H1 (cell line): ENCODE measurements at regions not wholly inside any gene's neighbourhood (a gene's known extent, or its start where the extent isn't known, plus 50 kb on each side); places are given as distances from the start of the nearest gene placed in this dataset.

Experiments used
- CTCF ChIA-PET: fragments of 300-600 bp; sonication (Branson Sonifier 250); formaldehyde crosslinking; loops from one replicate; lab custom pipeline; 2021; ENCODE audit not compliant: partially characterized antibody; lab: Charles Lee
- POLR2A ChIA-PET: fragments of 300-600 bp; sonication (Branson Sonifier 250); formaldehyde crosslinking; loops from one replicate; lab custom pipeline; 2021; ENCODE audit warnings: inconsistent platforms; ENCODE audit not compliant: partially characterized antibody; lab: Charles Lee
- DNase-seq, 2 experiments: peaks; one replicate each; pipeline versions ENCODE4 v3.0.0 to v3.0.0-alpha.2; 2010 to 2022; ENCODE audit warnings: low spot score in 2 of 2, low read depth in 1 of 2, mixed read lengths in 1 of 2
- FAIRE-seq: peaks from 2 replicates; lab custom pipeline; 2011; peaks lifted over from hg19 to GRCh38; lab: Jason Lieb, UNC
- H2AFZ ChIP-seq: 2 replicates; pipeline ENCODE4 v1.8.1; 2012; ENCODE audit warnings: low read length, inconsistent platforms
- H2AK5ac ChIP-seq: 2 replicates; pipeline ENCODE4 v1.6.1; 2013; ENCODE audit warnings: low read depth, low read length
- H2BK120ac ChIP-seq: replicated peaks from 2 replicates; pipeline ENCODE3; 2013; ENCODE audit warnings: low read depth, low read length, inconsistent platforms
- H2BK12ac ChIP-seq: 2 replicates; pipeline ENCODE4 v1.6.1; 2013; ENCODE audit warnings: low read depth, low read length
- H2BK15ac ChIP-seq: 2 replicates; pipeline ENCODE4 v1.6.1; 2013; ENCODE audit warnings: low read length
- H2BK20ac ChIP-seq: 2 replicates; pipeline ENCODE4 v1.6.1; 2013; ENCODE audit warnings: low read length
- H2BK5ac ChIP-seq: 2 replicates; pipeline ENCODE4 v1.6.1; 2013; ENCODE audit warnings: low read depth, low read length
- H3K14ac ChIP-seq: 2 replicates; pipeline ENCODE4 v1.6.1; 2013; ENCODE audit warnings: inconsistent platforms; ENCODE audit not compliant: insufficient read length
- H3K18ac ChIP-seq: 2 replicates; pipeline ENCODE4 v1.6.1; 2013; ENCODE audit warnings: low read length; ENCODE audit errors: extremely low read depth
- H3K23ac ChIP-seq: 2 replicates; pipeline ENCODE4 v1.6.1; 2013; ENCODE audit warnings: inconsistent platforms; ENCODE audit not compliant: insufficient read length
- H3K23me2 ChIP-seq: 2 replicates; pipeline ENCODE4 v1.6.1; 2013; ENCODE audit warnings: low read depth, low read length
- H3K27ac ChIP-seq: 2 replicates; pipeline ENCODE4 v1.6.1; 2011; ENCODE audit warnings: low read depth, low read length, inconsistent platforms
- H3K27me3 ChIP-seq, 4 experiments: replicated peaks in 1 of 4; 1 replicate in 1 of 4; 2 replicates in 3 of 4; pipeline versions ENCODE4 v1.6.1 to v1.8.1; 2011 to 2013; ENCODE audit warnings: low read length in 3 of 4, mild to moderate bottlenecking in 3 of 4, inconsistent platforms in 2 of 4, mixed read lengths in 2 of 4, moderate library complexity in 1 of 4; ENCODE audit not compliant: control insufficient read depth in 3 of 4, insufficient read depth in 3 of 4; ENCODE audit errors: extremely low read depth in 1 of 4
- H3K36me3 ChIP-seq, 4 experiments: 2 replicates each; pipeline versions ENCODE4 v1.6.1 to v1.8.1; 2011 to 2013; ENCODE audit warnings: mild to moderate bottlenecking in 4 of 4, low read length in 3 of 4, moderate library complexity in 2 of 4, control low read depth in 1 of 4, inconsistent platforms in 1 of 4; ENCODE audit not compliant: insufficient read depth in 4 of 4, control insufficient read depth in 2 of 4
- H3K4ac ChIP-seq: replicated peaks from 2 replicates; pipeline ENCODE3; 2013; ENCODE audit warnings: low read length, low read depth, mixed read lengths, inconsistent platforms; ENCODE audit not compliant: insufficient read length
- H3K4me1 ChIP-seq, 4 experiments: replicated peaks in 1 of 4; 1 replicate in 1 of 4; 2 replicates in 3 of 4; pipeline versions ENCODE4 v1.6.1 to v1.8.1; 2011 to 2013; ENCODE audit warnings: low read length in 3 of 4, inconsistent platforms in 2 of 4, mixed read lengths in 1 of 4; ENCODE audit not compliant: insufficient read depth in 4 of 4, control insufficient read depth in 3 of 4
- H3K4me2 ChIP-seq, 2 experiments: 2 replicates each; pipeline versions ENCODE4 v1.6.1 to v1.8.1; 2011 to 2013; ENCODE audit warnings: low read depth in 2 of 2, low read length in 2 of 2, control low read depth in 1 of 2, inconsistent platforms in 1 of 2, mild to moderate bottlenecking in 1 of 2; ENCODE audit not compliant: insufficient read depth in 1 of 2
- H3K4me3 ChIP-seq, 4 experiments: fragments of 200-600, 300-600 bp in 1 of 4; sonication (generic), shearing (Covaris generic), sonication (Bioruptor Twin) in 1 of 4; 2 replicates each; pipeline versions ENCODE4 v1.5.1 to v1.8.1; 2011 to 2016; ENCODE audit warnings: low read length in 4 of 4, low read depth in 3 of 4, control low read depth in 2 of 4, inconsistent platforms in 2 of 4, mild to moderate bottlenecking in 2 of 4, mixed read lengths in 1 of 4, moderate library complexity in 1 of 4; ENCODE audit not compliant: insufficient read depth in 2 of 4; ENCODE audit errors: extremely low read depth in 1 of 4
- H3K56ac ChIP-seq: replicated peaks from 2 replicates; pipeline ENCODE3; 2013; ENCODE audit warnings: low read depth, mild to moderate bottlenecking, mixed read lengths, low read length, inconsistent platforms; ENCODE audit not compliant: insufficient read length
- H3K79me1 ChIP-seq: 2 replicates; pipeline ENCODE4 v1.6.1; 2013; ENCODE audit warnings: low read depth, low read length, control low read depth
- H3K79me2 ChIP-seq, 2 experiments: 2 replicates each; pipeline versions ENCODE4 v1.6.1 to v1.8.1; 2012 to 2013; ENCODE audit warnings: low read length in 2 of 2, mild to moderate bottlenecking in 2 of 2, inconsistent platforms in 1 of 2; ENCODE audit not compliant: insufficient read depth in 2 of 2, control insufficient read depth in 1 of 2
- H3K9ac ChIP-seq, 4 experiments: replicated peaks in 1 of 4; 1 replicate in 1 of 4; 2 replicates in 3 of 4; pipeline versions ENCODE4 v1.6.1 to v1.8.1; 2011 to 2013; ENCODE audit warnings: low read depth in 3 of 4, low read length in 3 of 4, control low read depth in 2 of 4, mild to moderate bottlenecking in 2 of 4, moderate library complexity in 2 of 4, inconsistent platforms in 1 of 4; ENCODE audit errors: extremely low read depth in 1 of 4
- H3K9me3 ChIP-seq, 2 experiments: 2 replicates each; pipeline versions ENCODE4 v1.6.1 to v1.8.1; 2012 to 2013; ENCODE audit warnings: mild to moderate bottlenecking in 2 of 2, moderate library complexity in 2 of 2, control low read depth in 1 of 2, inconsistent platforms in 1 of 2, low read depth in 1 of 2, low read length in 1 of 2, mixed read lengths in 1 of 2; ENCODE audit not compliant: insufficient read depth in 2 of 2
- H4K20me1 ChIP-seq, 2 experiments: replicated peaks in 1 of 2; 2 replicates each; pipeline versions ENCODE3 to v1.8.1; 2011 to 2013; ENCODE audit warnings: inconsistent platforms in 2 of 2, low read length in 2 of 2, mild to moderate bottlenecking in 1 of 2; ENCODE audit not compliant: insufficient read depth in 2 of 2, control insufficient read depth in 1 of 2
- H4K5ac ChIP-seq: 2 replicates; pipeline ENCODE4 v1.6.1; 2013; ENCODE audit warnings: low read length, low read depth, mixed read lengths, inconsistent platforms; ENCODE audit not compliant: insufficient read length
- H4K8ac ChIP-seq: 2 replicates; pipeline ENCODE4 v1.8.0; 2013; ENCODE audit warnings: mild to moderate bottlenecking, moderate library complexity, low read length, inconsistent platforms; ENCODE audit not compliant: insufficient read depth; ENCODE audit errors: extremely low read depth
- H4K91ac ChIP-seq: replicated peaks from 2 replicates; pipeline ENCODE3; 2013; ENCODE audit warnings: low read length, mixed read lengths, inconsistent platforms; ENCODE audit not compliant: insufficient read length
- BRCA1 ChIP-seq: IDR thresholded peaks from 2 replicates; pipeline ENCODE4 v1.6.1; 2012; ENCODE audit warnings: low read depth, low read length, improper control_type of control experiment
- CBX5 ChIP-seq: fragments of 300-800, 300-1000 bp; sonication (generic); IDR thresholded peaks from 2 replicates; pipeline ENCODE4 v1.7.1; 2016; ENCODE audit warnings: antibody characterized with exemption, low read length, low read depth
- CREB1 ChIP-seq: IDR thresholded peaks from 2 replicates; pipeline ENCODE4 v1.6.1; 2012; ENCODE audit warnings: inconsistent platforms
- GTF2F1 ChIP-seq: IDR thresholded peaks from 2 replicates; pipeline ENCODE4 v1.6.1; 2012; ENCODE audit warnings: low read depth, low read length, improper control_type of control experiment, borderline replicate concordance
- SRF ChIP-seq: IDR thresholded peaks from 2 replicates; pipeline ENCODE4 v1.6.1; 2011; ENCODE audit warnings: mild to moderate bottlenecking, low read depth, low read length, moderate library complexity
- WGBS, 2 experiments: shearing (Covaris generic) in 1 of 2; methylation state at CpG; one replicate each; pipeline versions ENCODE4 v1.1.6 to v1.1.7; 2013 to 2015; ENCODE audit warnings: low lambda C conversion rate in 2 of 2, mixed read lengths in 2 of 2, inconsistent platforms in 1 of 2, low coverage in 1 of 2, missing lambda C conversion rate in 1 of 2; ENCODE audit not compliant: insufficient replicate concordance in 2 of 2, insufficient coverage in 1 of 2, insufficient read length in 1 of 2; ENCODE audit errors: extremely low coverage in 1 of 2, missing lambda C conversion rate in 1 of 2; 5-methylcytosine and 5-hydroxymethylcytosine counted together

DNA sequence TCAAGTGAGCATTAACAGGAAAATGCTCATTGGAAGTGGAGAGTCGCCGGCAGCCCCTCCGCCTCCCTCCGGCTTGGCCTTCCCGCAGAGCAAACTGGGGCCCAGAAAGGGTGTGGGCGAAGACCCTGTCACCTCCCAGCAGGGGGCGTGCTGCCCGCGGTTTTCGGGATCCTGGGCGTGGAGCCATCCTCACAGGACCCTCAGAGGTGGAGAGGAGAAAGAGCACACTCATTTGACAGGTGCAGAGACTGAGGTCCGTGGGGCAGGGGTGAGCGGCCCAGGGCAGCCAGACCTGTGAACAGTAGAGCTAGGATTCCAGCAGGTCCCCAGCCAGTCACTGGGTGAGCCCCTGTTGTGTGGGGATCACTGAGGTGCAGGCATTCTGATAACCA lies 1002.9 kb downstream of the KCNJ18 start:
- Histone ChIP-seq H3K14ac (no peak overlapping the region), H4K20me1 (no peaks in the 10 kb centered on the region), H3K79me2 (no peaks in the 10 kb centered on the region), H2BK12ac (no peak overlapping the region), H3K9me3 (peaks cover 69 to 73% of the 10 kb centered on the region in 2 experiments), H3K23me2 (no peaks in the 10 kb centered on the region), H4K8ac (no peak overlapping the region), H3K4me1 (no peaks in the 10 kb centered on the region), H4K91ac (no peak overlapping the region), H3K9ac (no peak overlapping the region), H2BK15ac (no peak overlapping the region), H3K4me3 (no peak overlapping the region), H3K56ac (no peak overlapping the region), H3K79me1 (no peaks in the 10 kb centered on the region), H2BK20ac (no peak overlapping the region), H3K27me3 (no peaks in the 10 kb centered on the region), H4K5ac (no peak overlapping the region)
- FAIRE-seq = no peak
- 88% methylated on average over 11 of the region's 13 CpGs; no CpG with 5 or more reads in 1 of the 2 experiments for WGBS, 2 experiments
- CTCF ChIA-PET = interaction anchor here (1.5 kb wide), 1 partner anchor 11 kb away, joined by 3 read pairs; no protein-coding TSS in a partner anchor
- POLR2A ChIA-PET = no interaction called here
- TF ChIP-seq SRF (no peak), BRCA1 (no peak), CREB1 (no peak), CBX5 (no peak), GTF2F1 (no peak)
- TF ChIP-seq, all 59 proteins: peak for 0
- DNase-seq = no peak
- Histone ChIP-seq H2BK120ac (no peak overlapping the region), H3K23ac (no peak overlapping the region), H3K27ac (no peak overlapping the region), H3K36me3 (no peaks in the 10 kb centered on the region), H2AK5ac (no peak overlapping the region), H3K4me2 (no peak overlapping the region), H2BK5ac (no peak overlapping the region), H3K18ac (no peak overlapping the region), H3K4ac (no peak overlapping the region), H2AFZ (no peak overlapping the region)
